Upper lobe of right lung (tissue), 1 donor: ENCODE measurements at regions not wholly inside any gene's neighbourhood (a gene's known extent, or its start where the extent isn't known, plus 50 kb on each side); places are given as distances from the start of the nearest gene placed in this dataset.
A peak's percentile ranks its signal among the peaks of the same experiment; 100 is the strongest.
"Not testable (repeated sequence)": the region's sequence is repeated elsewhere in the genome, so short reads cannot be mapped to it uniquely, and the experiment has no call there.

ENCODE experiments used
- ATAC-seq: fragments of 200-7000 bp; cut with Tn5 transposase; one replicate; pipeline ENCODE4 v1.9.1; 2020; ENCODE audit warnings: mild to moderate bottlenecking, moderate library complexity
- DNase-seq: peaks from one replicate; pipeline ENCODE4 v3.0.0-alpha.2; 2020
- H3K27ac ChIP-seq: fragments of 200-600 bp; one replicate; pipeline ENCODE4 v1.8.0; 2022
- H3K27me3 ChIP-seq: fragments of 200-600 bp; one replicate; pipeline ENCODE4 v1.8.0; 2022; ENCODE audit warnings: mild to moderate bottlenecking
- H3K36me3 ChIP-seq: fragments of 200-600 bp; one replicate; pipeline ENCODE4 v1.8.0; 2022
- H3K4me1 ChIP-seq: fragments of 200-600 bp; one replicate; pipeline ENCODE4 v1.8.0; 2022
- H3K4me3 ChIP-seq: fragments of 200-600 bp; one replicate; pipeline ENCODE4 v1.8.0; 2022; ENCODE audit warnings: mild to moderate bottlenecking
- H3K9me3 ChIP-seq: fragments of 200-600 bp; one replicate; pipeline ENCODE4 v1.8.0; 2022
- CTCF ChIP-seq: fragments of 200-600 bp; IDR thresholded peaks from one replicate; pipeline ENCODE4 v1.8.0; 2022; ENCODE audit warnings: antibody characterized with exemption
- intact Hi-C: fragments of 100-400 bp; cut with DNase I; formaldehyde crosslinking; loops from one replicate; pipeline ENCODE4 v1.11.0; 2022
- donor health status: DM: no; HTN: yes; CAD: no; lungs with severe emphysema.

DNA sequence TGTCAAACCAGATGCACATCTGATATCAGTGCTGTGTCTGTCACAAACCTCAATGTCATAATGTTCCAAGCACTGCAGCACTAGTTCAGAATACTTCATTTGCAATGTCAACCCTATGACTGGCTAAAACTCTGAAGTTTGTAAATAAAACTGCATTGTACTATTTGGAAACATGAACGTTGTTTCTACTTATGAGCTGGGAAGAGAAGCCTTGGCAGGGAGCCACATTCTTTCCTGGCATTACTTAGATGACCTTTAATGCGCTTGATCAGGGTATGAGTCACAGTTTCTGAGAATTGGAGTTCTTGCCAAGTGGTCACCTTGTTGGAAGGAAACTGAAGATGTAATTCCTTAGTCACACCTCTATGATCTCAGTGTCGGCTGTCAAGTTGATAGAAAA, 664.8 kb upstream of the MMS22L start:
- TF ChIP-seq CTCF: no peak
- no peak overlapping the region for H3K4me3 ChIP-seq
- H3K27me3 ChIP-seq: no peaks in the 10 kb centered on the region
- intact Hi-C loops: no loop called here
- H3K4me1 ChIP-seq: no peaks in the 10 kb centered on the region
- H3K36me3 ChIP-seq: no peaks in the 10 kb centered on the region
- H3K9me3 ChIP-seq: no peaks in the 10 kb centered on the region
- H3K27ac ChIP-seq: no peak overlapping the region
- DNase-seq (no peak), ATAC-seq (peak; percentile 79)

- peak; percentile 50 for DNase-seq
- no peaks in the 10 kb centered on the region for H3K27me3 ChIP-seq
- H3K4me1 ChIP-seq: no peaks in the 10 kb centered on the region
- no peak overlapping the region for H3K27ac ChIP-seq
- ATAC-seq: peak; percentile 31
- intact Hi-C loops: no loop called here
- no peak for TF ChIP-seq CTCF
- H3K9me3 ChIP-seq: no peaks in the 10 kb centered on the region
- H3K4me3 ChIP-seq: no peak overlapping the region
- H3K36me3 ChIP-seq: no peaks in the 10 kb centered on the region
These were observed 675.1 kb upstream of the MMS22L start for GRCh38 chr6:97958134-97958533.

GRCh38 chr6:97963193-97963592, 680.2 kb upstream of the MMS22L start:
- ATAC-seq: no peak
- no peaks in the 10 kb centered on the region for H3K36me3 ChIP-seq
- no peaks in the 10 kb centered on the region for H3K9me3 ChIP-seq
- no peak overlapping the region for H3K4me3 ChIP-seq
- intact Hi-C loops: no loop called here
- no peak for DNase-seq
- no peak for TF ChIP-seq CTCF
- H3K27me3 ChIP-seq: no peaks in the 10 kb centered on the region
- no peak overlapping the region for H3K27ac ChIP-seq
- H3K4me1 ChIP-seq: no peaks in the 10 kb centered on the region

DNA sequence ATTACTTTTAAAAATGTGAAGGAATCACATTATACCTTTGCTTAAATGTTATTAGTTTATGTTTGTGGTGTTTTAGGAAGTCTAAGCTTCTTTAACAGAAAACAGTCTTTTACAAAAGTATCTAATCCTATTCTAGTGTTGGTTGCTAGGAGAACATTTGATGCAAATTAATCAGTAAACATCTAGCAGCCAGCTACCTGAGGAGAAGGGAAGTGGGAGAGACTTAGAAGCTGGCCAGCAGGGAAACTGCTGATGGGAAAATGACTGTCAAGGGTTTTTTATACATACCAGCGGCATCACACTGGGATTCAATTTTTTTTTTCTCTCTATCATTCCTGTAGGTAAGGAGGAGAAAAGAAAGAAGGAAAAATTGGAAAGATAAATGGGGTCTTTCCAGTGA, 686.0 kb upstream of the MMS22L start:
- Histone ChIP-seq H3K9me3 (no peaks in the 10 kb centered on the region), H3K4me1 (no peaks in the 10 kb centered on the region), H3K27me3 (no peaks in the 10 kb centered on the region), H3K4me3 (no peak overlapping the region), H3K36me3 (no peaks in the 10 kb centered on the region), H3K27ac (no peak overlapping the region)
- intact Hi-C loops: no loop called here
- DNase-seq (no peak), ATAC-seq (no peak)
- no peak for TF ChIP-seq CTCF

DNA sequence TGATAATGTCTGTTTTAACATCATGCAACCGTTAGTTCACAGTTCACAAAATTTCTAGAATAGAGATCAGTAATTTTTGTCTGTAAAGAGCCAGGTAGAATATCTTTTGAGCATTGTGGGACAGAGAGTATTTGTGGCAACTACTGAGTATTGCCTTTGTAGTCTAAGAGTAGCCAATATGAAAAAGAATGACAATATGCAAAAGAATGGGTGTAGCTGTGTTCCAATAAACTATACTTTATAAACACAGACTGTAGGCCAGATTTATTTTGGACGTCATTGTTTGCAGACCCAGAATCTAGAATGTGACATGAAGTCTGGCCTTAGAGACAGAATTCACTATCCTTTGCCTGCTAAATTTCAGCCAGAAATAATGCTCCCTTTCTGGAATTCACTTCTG, 694.1 kb upstream of the MMS22L start:
- Histone ChIP-seq H3K4me1 (no peaks in the 10 kb centered on the region), H3K9me3 (no peaks in the 10 kb centered on the region), H3K27me3 (no peaks in the 10 kb centered on the region), H3K4me3 (no peak overlapping the region), H3K36me3 (no peaks in the 10 kb centered on the region), H3K27ac (no peak overlapping the region)
- intact Hi-C loops: no loop called here
- no peak for TF ChIP-seq CTCF
- DNase-seq (no peak), ATAC-seq (no peak)

DNA sequence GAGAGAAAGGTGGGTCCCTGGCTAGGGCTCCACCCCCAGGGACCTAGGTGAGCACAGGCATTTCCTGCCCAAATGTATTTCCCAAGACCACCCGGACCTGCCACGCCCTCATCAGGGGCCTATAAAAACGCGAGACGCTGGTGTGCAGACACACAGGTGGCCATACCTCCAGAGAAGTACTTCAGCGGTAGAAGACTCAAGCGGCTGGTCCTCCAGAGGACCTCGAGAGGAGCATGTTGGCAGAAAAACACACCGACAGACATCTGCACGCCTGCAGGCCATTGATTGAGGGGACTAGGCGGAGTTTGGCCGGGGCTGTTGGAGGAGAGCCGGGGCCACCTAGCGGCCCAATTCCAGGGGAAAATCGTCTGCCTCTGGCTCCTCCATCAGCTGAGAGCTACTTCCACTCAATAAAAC, 695.8 kb upstream of the MMS22L start:
- Histone ChIP-seq H3K27me3 (no peaks in the 10 kb centered on the region), H3K9me3 (no peaks in the 10 kb centered on the region), H3K27ac (no peak overlapping the region), H3K36me3 (no peaks in the 10 kb centered on the region), H3K4me3 (no peak overlapping the region), H3K4me1 (no peaks in the 10 kb centered on the region)
- ATAC-seq (no peak), DNase-seq (no peak)
- TF ChIP-seq CTCF: no peak
- intact Hi-C loops: no loop called here

GRCh38 chr6:97979285-97979684, 696.3 kb upstream of the MMS22L start:
- DNase-seq, H3K4me1 ChIP-seq, H3K9me3 ChIP-seq, H3K27ac ChIP-seq, intact Hi-C loops, ATAC-seq, H3K36me3 ChIP-seq, H3K4me3 ChIP-seq, H3K27me3 ChIP-seq: not testable (repeated sequence)
